Neural crest cell (in vitro differentiated cells): ENCODE measurements at regions not wholly inside any gene's neighbourhood (a gene's known extent, or its start where the extent isn't known, plus 50 kb on each side); places are given as distances from the start of the nearest gene placed in this dataset.

Experiments used
- DNase-seq: peaks from one replicate; pipeline ENCODE4 v3.0.0; 2021; ENCODE audit warnings: low read depth, mixed read lengths, low spot score
- H3K27ac Mint-ChIP-seq: one replicate; pipeline ENCODE4 v1.8.0; 2021; ENCODE audit warnings: mild to moderate bottlenecking, mixed read lengths; ENCODE audit not compliant: unreplicated experiment
- H3K27me3 Mint-ChIP-seq: 2 replicates; pipeline ENCODE4 v1.8.0; 2021; ENCODE audit warnings: low read depth, mild to moderate bottlenecking, mixed read lengths
- H3K36me3 Mint-ChIP-seq: 2 replicates; pipeline ENCODE4 v1.8.0; 2021; ENCODE audit warnings: low read depth, mild to moderate bottlenecking, mixed read lengths
- H3K4me1 Mint-ChIP-seq: 2 replicates; pipeline ENCODE4 v1.8.0; 2021; ENCODE audit warnings: mixed read lengths
- H3K4me3 Mint-ChIP-seq: one replicate; pipeline ENCODE4 v1.8.0; 2021; ENCODE audit warnings: mild to moderate bottlenecking, mixed read lengths
- H3K9me3 Mint-ChIP-seq: 2 replicates; pipeline ENCODE4 v1.8.0; 2021; ENCODE audit warnings: mixed read lengths
- CTCF ChIP-seq: fragments of 200-600 bp; sonication (generic); conservative IDR thresholded peaks from 2 replicates; pipeline ENCODE4 v1.5.0; 2021; ENCODE audit warnings: antibody characterized with exemption, mild to moderate bottlenecking

GRCh38 chr6:66340736-66341135 is 633.7 kb upstream of the EYS start:
- no peak for TF ChIP-seq CTCF
- H3K27me3 Mint-ChIP-seq: no peaks in the 10 kb centered on the region
- H3K4me1 Mint-ChIP-seq: peaks cover 2% of the 10 kb centered on the region
- peaks cover 9% of the 10 kb centered on the region for H3K9me3 Mint-ChIP-seq
- no peaks in the 10 kb centered on the region for H3K36me3 Mint-ChIP-seq
- no peak for DNase-seq
- no peak overlapping the region for H3K27ac Mint-ChIP-seq
- H3K4me3 Mint-ChIP-seq: no peak overlapping the region

GRCh38 chr6:66336176-66336575 is 629.1 kb upstream of the EYS start:
- no peaks in the 10 kb centered on the region for H3K36me3 Mint-ChIP-seq

GRCh38 chr6:66328200-66328599 is 621.2 kb upstream of the EYS start:
- TF ChIP-seq CTCF: no peak
- no peak for DNase-seq
- H3K4me3 Mint-ChIP-seq: no peak overlapping the region
- H3K36me3 Mint-ChIP-seq: no peaks in the 10 kb centered on the region
- H3K9me3 Mint-ChIP-seq: peaks cover 2% of the 10 kb centered on the region
- H3K4me1 Mint-ChIP-seq: no peaks in the 10 kb centered on the region
- H3K27ac Mint-ChIP-seq: no peak overlapping the region
- H3K27me3 Mint-ChIP-seq: no peaks in the 10 kb centered on the region

More at GRCh38 chr6:66336176-66336575, 629.1 kb upstream of the EYS start:
- Mint-ChIP-seq H3K4me1 (no peaks in the 10 kb centered on the region), H3K4me3 (no peak overlapping the region), H3K27ac (no peak overlapping the region), H3K27me3 (no peaks in the 10 kb centered on the region), H3K9me3 (no peaks in the 10 kb centered on the region)
- DNase-seq: no peak
- no peak for TF ChIP-seq CTCF

GRCh38 chr6:66326228-66326627 is 619.2 kb upstream of the EYS start:
- Mint-ChIP-seq H3K4me3 (no peak overlapping the region), H3K9me3 (peaks cover 2% of the 10 kb centered on the region), H3K36me3 (no peaks in the 10 kb centered on the region), H3K27me3 (no peaks in the 10 kb centered on the region), H3K4me1 (no peaks in the 10 kb centered on the region), H3K27ac (no peak overlapping the region)
- DNase-seq: no peak
- no peak for TF ChIP-seq CTCF

DNA sequence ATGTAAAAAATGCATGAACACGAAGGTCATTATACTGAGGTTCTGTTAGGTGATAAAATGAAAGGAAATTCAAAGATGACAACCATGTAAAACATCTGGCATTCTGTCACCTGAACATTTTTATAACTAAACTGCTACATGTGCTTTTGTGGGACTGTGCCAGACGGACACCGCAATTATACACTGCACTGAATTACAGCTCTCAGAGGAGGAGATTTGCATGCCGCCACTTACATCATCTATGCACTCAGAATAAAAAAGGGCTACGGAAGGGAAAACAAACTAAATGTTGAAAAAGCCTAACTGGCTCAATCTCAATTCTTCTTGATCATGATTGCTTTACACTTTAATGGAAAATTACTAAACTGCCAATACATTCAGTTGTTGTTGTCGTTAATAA is 614.0 kb upstream of the EYS start:
- Mint-ChIP-seq H3K27ac (no peak overlapping the region), H3K4me3 (no peak overlapping the region), H3K36me3 (no peaks in the 10 kb centered on the region), H3K9me3 (no peaks in the 10 kb centered on the region), H3K27me3 (no peaks in the 10 kb centered on the region), H3K4me1 (no peaks in the 10 kb centered on the region)
- no peak for TF ChIP-seq CTCF
- no peak for DNase-seq

GRCh38 chr6:66307490-66307889 is 600.5 kb upstream of the EYS start:
- no peak for DNase-seq
- no peak for TF ChIP-seq CTCF
- Mint-ChIP-seq H3K27me3 (no peaks in the 10 kb centered on the region), H3K4me1 (no peaks in the 10 kb centered on the region), H3K36me3 (peaks cover 16% of the 10 kb centered on the region), H3K4me3 (no peak overlapping the region), H3K9me3 (peaks cover 17% of the 10 kb centered on the region), H3K27ac (no peak overlapping the region)
